Endodermal cell (in vitro differentiated cells): ENCODE measurements at regions not wholly inside any gene's neighbourhood (a gene's known extent, or its start where the extent isn't known, plus 50 kb on each side); places are given as distances from the start of the nearest gene placed in this dataset.

Experiments
- DNase-seq: peaks from one replicate; pipeline ENCODE4 v3.0.0-alpha.2; 2017
- H3K27ac ChIP-seq: 2 replicates; pipeline ENCODE4 v1.5.1; 2013; ENCODE audit warnings: mild to moderate bottlenecking, low read depth, low read length, moderate library complexity
- H3K27me3 ChIP-seq: 2 replicates; pipeline ENCODE4 v1.6.1; 2013; ENCODE audit warnings: mild to moderate bottlenecking, low read length, moderate library complexity; ENCODE audit not compliant: insufficient read depth, control insufficient read depth, poor library complexity, severe bottlenecking
- H3K36me3 ChIP-seq: 2 replicates; pipeline ENCODE4 v1.7.0; 2013; ENCODE audit warnings: mild to moderate bottlenecking, low read length, moderate library complexity; ENCODE audit not compliant: control insufficient read depth, insufficient read depth
- H3K4me1 ChIP-seq: one replicate; pipeline ENCODE4 v1.7.0; 2013; ENCODE audit warnings: low read length; ENCODE audit not compliant: control insufficient read depth, insufficient read depth
- H3K4me3 ChIP-seq: 2 replicates; pipeline ENCODE4 v1.5.1; 2013; ENCODE audit warnings: mild to moderate bottlenecking, low read length, moderate library complexity
- H3K9ac ChIP-seq: 2 replicates; pipeline ENCODE4 v1.6.1; 2013; ENCODE audit warnings: mild to moderate bottlenecking, low read length, moderate library complexity; ENCODE audit not compliant: poor library complexity, severe bottlenecking; ENCODE audit errors: extremely low read depth
- H3K9me3 ChIP-seq: 2 replicates; pipeline ENCODE4 v1.6.1; 2013; ENCODE audit warnings: mild to moderate bottlenecking, low read length, moderate library complexity; ENCODE audit not compliant: control insufficient read depth
- H3K27ac Mint-ChIP-seq: 2 replicates; pipeline ENCODE4 v1.8.0; 2020; ENCODE audit warnings: mixed read lengths
- H3K27me3 Mint-ChIP-seq: 2 replicates; pipeline ENCODE4 v1.8.0; 2021; ENCODE audit warnings: mild to moderate bottlenecking, mixed read lengths; ENCODE audit not compliant: insufficient read depth
- H3K36me3 Mint-ChIP-seq: 2 replicates; pipeline ENCODE4 v1.8.0; 2020; ENCODE audit warnings: low read depth, mixed read lengths
- H3K4me1 Mint-ChIP-seq: 2 replicates; pipeline ENCODE4 v1.8.0; 2020; ENCODE audit warnings: mixed read lengths
- H3K4me3 Mint-ChIP-seq: 2 replicates; pipeline ENCODE4 v1.8.0; 2020; ENCODE audit warnings: mild to moderate bottlenecking, moderate library complexity, mixed read lengths
- H3K9me3 Mint-ChIP-seq: 2 replicates; pipeline ENCODE4 v1.8.0; 2020; ENCODE audit warnings: mild to moderate bottlenecking, mixed read lengths
- WGBS, 2 experiments: methylation state at CpG; one replicate each; pipeline versions ENCODE4 v1.1.5 to v1.1.7; 2013; ENCODE audit warnings: missing lambda C conversion rate in 2 of 2, mixed read lengths in 1 of 2; ENCODE audit not compliant: insufficient coverage in 1 of 2, insufficient read length in 1 of 2; 5-methylcytosine and 5-hydroxymethylcytosine counted together
- TF ChIP-seq, protein P1 (sequence below): fragments of 200-600 bp; sonication (generic); conservative IDR thresholded peaks from 2 replicates; pipeline ENCODE4 v1.5.0; 2021; ENCODE audit warnings: antibody characterized with exemption, mild to moderate bottlenecking

DNA sequence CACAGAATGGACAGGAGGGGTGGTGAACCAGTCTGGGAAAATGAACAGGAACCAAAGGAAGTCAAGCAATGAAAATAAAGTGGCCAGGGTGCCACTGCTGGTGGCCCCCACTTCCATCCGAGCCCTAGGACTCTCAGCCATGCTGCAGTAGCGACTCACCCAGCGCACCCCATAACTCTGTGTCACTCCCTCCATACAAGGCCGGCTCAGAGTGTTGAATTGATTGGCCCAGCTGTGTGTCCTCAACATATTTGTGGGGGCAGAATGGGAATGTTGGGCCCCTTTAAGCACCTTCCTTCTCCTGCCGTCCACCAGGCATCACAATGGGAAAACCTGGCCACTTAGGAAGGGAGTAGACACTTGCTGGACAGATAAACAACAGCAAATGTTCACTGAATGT, 169.0 kb upstream of the SDK2 start:
- Histone ChIP-seq H3K9me3 (no peaks in the 10 kb centered on the region), H3K27ac (no peak overlapping the region), H3K36me3 (no peaks in the 10 kb centered on the region), H3K4me1 (no peaks in the 10 kb centered on the region), H3K9ac (no peak overlapping the region), H3K4me3 (no peak overlapping the region), H3K27me3 (peaks cover 7% of the 10 kb centered on the region)
- TF ChIP-seq, protein P1, sequence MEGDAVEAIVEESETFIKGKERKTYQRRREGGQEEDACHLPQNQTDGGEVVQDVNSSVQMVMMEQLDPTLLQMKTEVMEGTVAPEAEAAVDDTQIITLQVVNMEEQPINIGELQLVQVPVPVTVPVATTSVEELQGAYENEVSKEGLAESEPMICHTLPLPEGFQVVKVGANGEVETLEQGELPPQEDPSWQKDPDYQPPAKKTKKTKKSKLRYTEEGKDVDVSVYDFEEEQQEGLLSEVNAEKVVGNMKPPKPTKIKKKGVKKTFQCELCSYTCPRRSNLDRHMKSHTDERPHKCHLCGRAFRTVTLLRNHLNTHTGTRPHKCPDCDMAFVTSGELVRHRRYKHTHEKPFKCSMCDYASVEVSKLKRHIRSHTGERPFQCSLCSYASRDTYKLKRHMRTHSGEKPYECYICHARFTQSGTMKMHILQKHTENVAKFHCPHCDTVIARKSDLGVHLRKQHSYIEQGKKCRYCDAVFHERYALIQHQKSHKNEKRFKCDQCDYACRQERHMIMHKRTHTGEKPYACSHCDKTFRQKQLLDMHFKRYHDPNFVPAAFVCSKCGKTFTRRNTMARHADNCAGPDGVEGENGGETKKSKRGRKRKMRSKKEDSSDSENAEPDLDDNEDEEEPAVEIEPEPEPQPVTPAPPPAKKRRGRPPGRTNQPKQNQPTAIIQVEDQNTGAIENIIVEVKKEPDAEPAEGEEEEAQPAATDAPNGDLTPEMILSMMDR: no peak
- no peak for DNase-seq
- no peaks in the 10 kb centered on the region for H3K4me1 Mint-ChIP-seq
- peaks cover 21% of the 10 kb centered on the region for H3K27me3 Mint-ChIP-seq
- WGBS, 2 experiments: 90 to 96% methylated on average over 2 to 4 of the region's 5 CpGs
- H3K4me3 Mint-ChIP-seq: no peak overlapping the region
- peaks cover 3% of the 10 kb centered on the region for H3K9me3 Mint-ChIP-seq
- no peak overlapping the region for H3K27ac Mint-ChIP-seq
- peaks cover 1% of the 10 kb centered on the region for H3K36me3 Mint-ChIP-seq

DNA sequence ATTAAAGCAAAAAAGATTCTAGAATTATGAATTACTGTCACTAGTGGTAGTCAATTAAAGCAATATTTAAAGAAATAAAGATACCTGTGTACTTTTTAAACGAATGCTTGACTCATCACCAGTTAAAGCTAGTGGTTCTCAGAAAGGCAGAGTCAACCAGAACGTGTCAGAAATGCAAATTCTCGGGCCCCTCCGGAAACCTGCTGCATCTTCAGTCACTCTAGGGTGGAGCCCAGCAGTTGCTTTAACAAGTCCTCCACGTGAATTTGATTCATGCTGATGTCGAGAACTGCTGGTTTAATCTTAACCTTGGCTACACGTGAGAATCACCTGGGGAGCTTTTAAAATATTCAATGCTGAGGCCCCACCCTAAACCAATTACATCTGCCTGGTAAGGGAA, 169.8 kb upstream of the SDK2 start:
- H3K27ac Mint-ChIP-seq: no peak overlapping the region
- Histone ChIP-seq H3K27ac (no peak overlapping the region), H3K27me3 (peaks cover 7% of the 10 kb centered on the region), H3K9ac (no peak overlapping the region), H3K36me3 (no peaks in the 10 kb centered on the region), H3K9me3 (peaks cover 8% of the 10 kb centered on the region), H3K4me1 (no peaks in the 10 kb centered on the region), H3K4me3 (no peak overlapping the region)
- H3K4me1 Mint-ChIP-seq: no peaks in the 10 kb centered on the region
- peaks cover 12% of the 10 kb centered on the region for H3K9me3 Mint-ChIP-seq
- peaks cover 2% of the 10 kb centered on the region for H3K36me3 Mint-ChIP-seq
- WGBS, 2 experiments: 22 to 46% methylated on average over 7 of the region's 7 CpGs
- no peak overlapping the region for H3K4me3 Mint-ChIP-seq
- DNase-seq: peak; percentile 76
- TF ChIP-seq, protein P1: no peak
- H3K27me3 Mint-ChIP-seq: peaks cover 16% of the 10 kb centered on the region

DNA sequence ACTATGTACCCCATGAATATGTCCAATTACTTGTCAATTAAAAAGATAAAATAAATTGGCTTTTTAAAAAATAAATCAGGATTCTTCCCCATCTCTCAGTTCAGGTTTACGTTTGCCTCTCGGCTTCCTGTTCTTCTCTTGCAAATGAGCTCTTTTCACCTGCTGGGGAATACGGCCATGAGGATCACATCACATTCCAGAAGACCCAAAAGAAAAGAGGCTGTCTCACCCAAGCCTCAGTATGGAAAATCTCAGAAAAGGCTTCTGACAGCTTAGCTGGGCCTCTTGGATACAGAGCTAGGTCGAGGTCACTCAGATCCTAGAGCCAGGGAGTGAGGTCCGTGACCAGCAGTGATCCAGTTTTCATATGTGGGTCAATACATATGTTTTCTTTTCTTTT, 171.2 kb upstream of the SDK2 start:
- no peak overlapping the region for H3K4me3 Mint-ChIP-seq
- peaks cover 9% of the 10 kb centered on the region for H3K9me3 ChIP-seq
- peaks cover 7% of the 10 kb centered on the region for H3K27me3 ChIP-seq
- no peaks in the 10 kb centered on the region for H3K36me3 ChIP-seq
- no peak overlapping the region for H3K27ac Mint-ChIP-seq
- TF ChIP-seq, protein P1: no peak
- peak; percentile 68 for DNase-seq
- H3K4me3 ChIP-seq: no peak overlapping the region
- no peak overlapping the region for H3K27ac ChIP-seq
- peaks cover 20% of the 10 kb centered on the region for H3K9me3 Mint-ChIP-seq
- WGBS, 2 experiments: 61 to 69% methylated on average over 3 to 5 of the region's 5 CpGs
- peaks cover 15% of the 10 kb centered on the region for H3K27me3 Mint-ChIP-seq
- peaks cover 2% of the 10 kb centered on the region for H3K36me3 Mint-ChIP-seq
- H3K4me1 Mint-ChIP-seq: no peaks in the 10 kb centered on the region
- H3K4me1 ChIP-seq: no peaks in the 10 kb centered on the region
- H3K9ac ChIP-seq: no peak overlapping the region
